Prostate gland (tissue), 2 donors: ENCODE measurements at regions not wholly inside any gene's neighbourhood (a gene's known extent, or its start where the extent isn't known, plus 50 kb on each side); places are given as distances from the start of the nearest gene placed in this dataset.

Experiments
- DNase-seq: peaks from one replicate; pipeline ENCODE4 v3.0.0-alpha.2; 2019; ENCODE audit warnings: low spot score
- H3K27ac ChIP-seq, 2 donors: fragments of 200-600 bp; sonication (generic); 2 replicates each; pipeline ENCODE4 v1.5.1; 2017 to 2019
- H3K27me3 ChIP-seq: fragments of 200-600 bp; sonication (generic); replicated peaks from 2 replicates; pipeline ENCODE4 v1.5.1; 2019; ENCODE audit not compliant: insufficient read depth
- H3K36me3 ChIP-seq, 2 donors: fragments of 200-600 bp; sonication (generic); 1 replicate in 1 of 2; 2 replicates in 1 of 2; pipeline versions ENCODE4 v1.5.1 to v1.8.1; 2017 to 2019
- H3K4me1 ChIP-seq: fragments of 200-600 bp; sonication (generic); replicated peaks from 2 replicates; pipeline ENCODE4 v1.5.1; 2019
- H3K4me3 ChIP-seq, 2 donors: fragments of 200-600 bp; sonication (generic); 2 replicates each; pipeline ENCODE4 v1.5.1; 2017 to 2019
- H3K9me3 ChIP-seq: fragments of 200-600 bp; sonication (generic); 2 replicates; pipeline ENCODE4 v1.5.1; 2017
- POLR2A ChIP-seq: fragments of 450-650 bp; IDR thresholded peaks from one replicate; pipeline ENCODE4 v1.6.1; 2016; ENCODE audit warnings: antibody characterized with exemption, mild to moderate bottlenecking
- POLR2AphosphoS5 ChIP-seq: sonication (generic); formaldehyde crosslinking; IDR thresholded peaks from one replicate; pipeline ENCODE4 v1.6.1; 2017; ENCODE audit warnings: antibody characterized with exemption
- WGBS: methylation state at CpG from one replicate; pipeline ENCODE4 v1.1.5; 2018; 5-methylcytosine and 5-hydroxymethylcytosine counted together
- intact Hi-C: fragments of 100-400 bp; cut with DNase I; formaldehyde crosslinking; loops from one replicate; pipeline ENCODE4 v1.14.2; 2022
- TF ChIP-seq, protein P1 (sequence below), 4 experiments: fragments of 200-600 bp in 2 of 4; fragments of 450-650 bp in 2 of 4; sonication (generic) in 2 of 4; IDR thresholded peaks; 1 replicate in 3 of 4; 2 replicates in 1 of 4; pipeline ENCODE4 v1.5.1; 2016 to 2019; ENCODE audit warnings: antibody characterized with exemption in 4 of 4, mild to moderate bottlenecking in 2 of 4, moderate library complexity in 2 of 4

- WGBS: 100% methylated on average over 1 of the region's 1 CpG
These were observed 329.4 kb downstream of the PTTG2 start for GRCh38 chr4:38289553-38289952.

GRCh38 chr4:38290366-38290765 lies 330.2 kb downstream of the PTTG2 start:
- TF ChIP-seq POLR2AphosphoS5: no peak
- no peak for DNase-seq
- no peak overlapping the region for H3K4me3 ChIP-seq
- H3K9me3 ChIP-seq: no peaks in the 10 kb centered on the region
- H3K27ac ChIP-seq: no peak overlapping the region
- H3K36me3 ChIP-seq: no peaks in the 10 kb centered on the region
- no peaks in the 10 kb centered on the region for H3K27me3 ChIP-seq
- intact Hi-C loops: no loop called here
- WGBS: 78% methylated on average over 3 of the region's 3 CpGs
- no peaks in the 10 kb centered on the region for H3K4me1 ChIP-seq

More at GRCh38 chr4:38289553-38289952, 329.4 kb downstream of the PTTG2 start:
- TF ChIP-seq POLR2A (no peak), POLR2AphosphoS5 (no peak)
- TF ChIP-seq, protein P1, sequence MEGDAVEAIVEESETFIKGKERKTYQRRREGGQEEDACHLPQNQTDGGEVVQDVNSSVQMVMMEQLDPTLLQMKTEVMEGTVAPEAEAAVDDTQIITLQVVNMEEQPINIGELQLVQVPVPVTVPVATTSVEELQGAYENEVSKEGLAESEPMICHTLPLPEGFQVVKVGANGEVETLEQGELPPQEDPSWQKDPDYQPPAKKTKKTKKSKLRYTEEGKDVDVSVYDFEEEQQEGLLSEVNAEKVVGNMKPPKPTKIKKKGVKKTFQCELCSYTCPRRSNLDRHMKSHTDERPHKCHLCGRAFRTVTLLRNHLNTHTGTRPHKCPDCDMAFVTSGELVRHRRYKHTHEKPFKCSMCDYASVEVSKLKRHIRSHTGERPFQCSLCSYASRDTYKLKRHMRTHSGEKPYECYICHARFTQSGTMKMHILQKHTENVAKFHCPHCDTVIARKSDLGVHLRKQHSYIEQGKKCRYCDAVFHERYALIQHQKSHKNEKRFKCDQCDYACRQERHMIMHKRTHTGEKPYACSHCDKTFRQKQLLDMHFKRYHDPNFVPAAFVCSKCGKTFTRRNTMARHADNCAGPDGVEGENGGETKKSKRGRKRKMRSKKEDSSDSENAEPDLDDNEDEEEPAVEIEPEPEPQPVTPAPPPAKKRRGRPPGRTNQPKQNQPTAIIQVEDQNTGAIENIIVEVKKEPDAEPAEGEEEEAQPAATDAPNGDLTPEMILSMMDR (IDR thresholded peaks at IDR 0.05): no peak
- no peaks in the 10 kb centered on the region for H3K9me3 ChIP-seq
- H3K4me1 ChIP-seq: no peaks in the 10 kb centered on the region
- no peak overlapping the region for H3K27ac ChIP-seq
- no peak overlapping the region for H3K4me3 ChIP-seq
- no peak for DNase-seq
- intact Hi-C loops: no loop called here
- no peaks in the 10 kb centered on the region for H3K27me3 ChIP-seq
- no peaks in the 10 kb centered on the region for H3K36me3 ChIP-seq

GRCh38 chr4:38290914-38291313 lies 330.7 kb downstream of the PTTG2 start:
- TF ChIP-seq POLR2AphosphoS5: no peak
- TF ChIP-seq, protein P1 (IDR thresholded peaks at IDR 0.05): no peak
- WGBS: 96% methylated on average over 1 of the region's 1 CpG

DNA sequence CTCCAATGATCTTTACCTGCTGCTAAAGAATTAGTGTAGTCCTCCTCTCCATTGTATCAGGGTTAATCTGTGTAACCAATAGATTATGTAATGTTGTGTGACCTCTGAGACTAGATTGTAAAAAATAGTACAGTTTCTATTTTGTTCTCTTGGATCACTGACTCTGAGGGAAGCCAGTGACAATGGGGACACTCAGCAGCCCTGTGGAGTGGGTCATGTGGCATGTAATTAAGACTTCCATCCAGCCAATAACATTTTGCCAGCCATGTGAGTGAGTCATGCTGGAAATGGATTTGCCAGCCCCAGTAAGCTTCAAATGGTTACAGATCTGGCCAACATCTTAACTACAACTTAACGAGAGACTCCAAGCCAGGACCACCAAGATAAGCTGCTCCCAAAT lies 332.3 kb downstream of the PTTG2 start:
- Histone ChIP-seq H3K36me3 (no peaks in the 10 kb centered on the region), H3K27ac (no peak overlapping the region), H3K4me1 (no peaks in the 10 kb centered on the region), H3K4me3 (no peak overlapping the region), H3K27me3 (no peaks in the 10 kb centered on the region), H3K9me3 (no peaks in the 10 kb centered on the region)
- no peak for DNase-seq
- 82% methylated on average over 1 of the region's 1 CpG for WGBS
- intact Hi-C loops: no loop called here
- TF ChIP-seq POLR2AphosphoS5: no peak
- TF ChIP-seq POLR2A: no peak
- TF ChIP-seq, protein P1 (IDR thresholded peaks at IDR 0.05): no peak

More at GRCh38 chr4:38290914-38291313, 330.7 kb downstream of the PTTG2 start:
- H3K4me3 ChIP-seq: no peak overlapping the region
- intact Hi-C loops: no loop called here
- H3K4me1 ChIP-seq: no peaks in the 10 kb centered on the region
- H3K27ac ChIP-seq: no peak overlapping the region
- H3K36me3 ChIP-seq: no peaks in the 10 kb centered on the region
- no peak for DNase-seq
- H3K27me3 ChIP-seq: no peaks in the 10 kb centered on the region
- H3K9me3 ChIP-seq: no peaks in the 10 kb centered on the region

DNA sequence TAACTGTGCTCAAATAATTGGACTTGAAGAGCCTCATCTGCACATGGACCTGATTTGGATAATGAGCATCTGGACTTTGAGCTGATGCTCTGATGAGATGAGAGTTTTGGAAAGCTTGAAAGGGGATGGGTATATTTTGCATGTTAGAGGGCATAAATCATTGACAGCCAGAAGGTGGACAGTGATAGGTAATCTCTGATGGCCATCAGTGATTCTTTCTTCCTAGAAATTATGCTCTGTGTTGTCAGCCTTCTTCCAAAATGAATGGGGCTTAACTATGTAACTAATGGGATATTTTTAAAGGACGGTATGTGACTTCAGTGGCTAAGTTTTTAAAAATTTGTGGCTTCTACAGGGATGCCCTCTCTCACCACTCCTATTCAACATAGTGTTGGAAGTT lies 334.0 kb downstream of the PTTG2 start:
- no peak for DNase-seq
- Histone ChIP-seq H3K36me3 (no peaks in the 10 kb centered on the region), H3K9me3 (no peaks in the 10 kb centered on the region), H3K27ac (no peak overlapping the region), H3K27me3 (no peaks in the 10 kb centered on the region), H3K4me3 (no peak overlapping the region), H3K4me1 (no peaks in the 10 kb centered on the region)
- intact Hi-C loops: no loop called here
- TF ChIP-seq POLR2AphosphoS5 (no peak), POLR2A (no peak)
- TF ChIP-seq, protein P1 (IDR thresholded peaks at IDR 0.05): no peak
- WGBS: 88% methylated on average over 1 of the region's 1 CpG
